A673 (cell line): ENCODE measurements at regions not wholly inside any gene's neighbourhood (a gene's known extent, or its start where the extent isn't known, plus 50 kb on each side); places are given as distances from the start of the nearest gene placed in this dataset.

Experiments used
- CTCF ChIP-seq: fragments of 300-800, 200-600 bp; sonication (generic); conservative IDR thresholded peaks from 2 replicates; pipeline ENCODE4 v1.5.1; 2017; ENCODE audit warnings: low read depth, mild to moderate bottlenecking, antibody characterized with exemption, low read length, moderate library complexity, mixed read lengths
- EZH2 ChIP-seq: fragments of 200-600 bp; sonication (generic); IDR thresholded peaks from 2 replicates; pipeline ENCODE4 v1.6.1; 2017; ENCODE audit warnings: borderline replicate concordance, low read depth, mild to moderate bottlenecking, mixed read lengths, antibody characterized with exemption, low read length; ENCODE audit not compliant: poor library complexity, severe bottlenecking

DNA sequence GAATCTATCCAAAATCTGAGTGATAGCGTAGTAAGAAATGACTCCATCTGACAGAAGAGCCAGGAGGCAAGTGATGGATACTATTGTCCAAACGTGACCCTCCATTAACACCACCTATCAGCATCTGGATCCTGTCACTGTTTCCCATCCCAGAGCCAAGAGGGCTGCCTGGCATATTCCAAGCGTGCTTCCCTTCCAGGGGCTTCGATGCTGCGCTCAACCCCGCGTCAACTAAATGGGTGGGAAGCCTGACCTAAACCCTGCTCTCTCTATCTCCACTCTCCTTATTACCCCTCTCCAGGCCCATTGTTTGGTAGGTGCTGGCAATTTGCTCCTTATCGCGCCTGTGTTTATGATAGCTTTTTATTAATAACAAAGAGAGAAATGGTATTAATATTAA is 83.2 kb downstream of the NR2F2 start:
- no peak for TF ChIP-seq CTCF
- TF ChIP-seq EZH2: no peak
